ENCODE measurements at regions not wholly inside any gene's neighbourhood (a gene's known extent, or its start where the extent isn't known, plus 50 kb on each side); places are given as distances from the start of the nearest gene placed in this dataset.

GRCh38 chr2:53148221-53148620 is 619.4 kb upstream of the CHAC2 start:
- H3K27me3 ChIP-seq (ENCODE audit: control insufficient read depth, insufficient read depth, low read length): no peaks in the 10 kb centered on the region
- no peak overlapping the region for H3K4me3 ChIP-seq (ENCODE audit: low read depth, low read length)
- H3K9ac ChIP-seq: no peak overlapping the region
- no peaks in the 10 kb centered on the region for H3K4me1 ChIP-seq
- H3K4me2 ChIP-seq (ENCODE audit: low read length): no peak overlapping the region
- no peak for TF ChIP-seq CTCF (IDR thresholded peaks at IDR 0.05)
- no peaks in the 10 kb centered on the region for H3K36me3 ChIP-seq (ENCODE audit: control insufficient read depth, insufficient read depth, low read length)
- no peaks in the 10 kb centered on the region for H3K9me3 ChIP-seq (ENCODE audit: control insufficient read depth, low read length)
- H2AFZ ChIP-seq: no peak overlapping the region
- no peak overlapping the region for H3K27ac ChIP-seq
- H3K79me2 ChIP-seq: no peaks in the 10 kb centered on the region

- H3K4me2 ChIP-seq (ENCODE audit: low read length): no peak overlapping the region
- no peak for TF ChIP-seq CTCF (IDR thresholded peaks at IDR 0.05)
- no peak overlapping the region for H3K27ac ChIP-seq
- no peaks in the 10 kb centered on the region for H3K36me3 ChIP-seq (ENCODE audit: control insufficient read depth, insufficient read depth, low read length)
- no peak overlapping the region for H3K4me3 ChIP-seq (ENCODE audit: low read depth, low read length)
- H3K79me2 ChIP-seq: no peaks in the 10 kb centered on the region
- no peak overlapping the region for H2AFZ ChIP-seq
- H3K4me1 ChIP-seq: no peaks in the 10 kb centered on the region
- no peaks in the 10 kb centered on the region for H3K27me3 ChIP-seq (ENCODE audit: control insufficient read depth, insufficient read depth, low read length)
- no peaks in the 10 kb centered on the region for H3K9me3 ChIP-seq (ENCODE audit: control insufficient read depth, low read length)
- no peak overlapping the region for H3K9ac ChIP-seq
These were observed 636.2 kb upstream of the CHAC2 start for GRCh38 chr2:53131416-53131815.

GRCh38 chr2:53130441-53130943 is 637.1 kb upstream of the CHAC2 start:
- Histone ChIP-seq H3K4me1 (no peaks in the 10 kb centered on the region), H2AFZ (no peak overlapping the region), H3K4me3 (ENCODE audit: low read depth, low read length) (no peak overlapping the region), H3K27me3 (ENCODE audit: control insufficient read depth, insufficient read depth, low read length) (no peaks in the 10 kb centered on the region), H3K9me3 (ENCODE audit: control insufficient read depth, low read length) (no peaks in the 10 kb centered on the region), H3K79me2 (no peaks in the 10 kb centered on the region), H3K4me2 (ENCODE audit: low read length) (no peak overlapping the region), H3K9ac (no peak overlapping the region), H3K27ac (no peak overlapping the region), H3K36me3 (ENCODE audit: control insufficient read depth, insufficient read depth, low read length) (no peaks in the 10 kb centered on the region)
- no peak for TF ChIP-seq CTCF (IDR thresholded peaks at IDR 0.05)

- H3K4me1 ChIP-seq: no peaks in the 10 kb centered on the region
- TF ChIP-seq CTCF (IDR thresholded peaks at IDR 0.05): no peak
- H2AFZ ChIP-seq: no peak overlapping the region
- no peaks in the 10 kb centered on the region for H3K36me3 ChIP-seq (ENCODE audit: control insufficient read depth, insufficient read depth, low read length)
- H3K9me3 ChIP-seq (ENCODE audit: control insufficient read depth, low read length): no peaks in the 10 kb centered on the region
- no peak overlapping the region for H3K4me3 ChIP-seq (ENCODE audit: low read depth, low read length)
- no peaks in the 10 kb centered on the region for H3K27me3 ChIP-seq (ENCODE audit: control insufficient read depth, insufficient read depth, low read length)
- no peaks in the 10 kb centered on the region for H3K79me2 ChIP-seq
- H3K9ac ChIP-seq: no peak overlapping the region
- H3K4me2 ChIP-seq (ENCODE audit: low read length): no peak overlapping the region
- no peak overlapping the region for H3K27ac ChIP-seq
These were observed 637.8 kb upstream of the CHAC2 start for GRCh38 chr2:53129851-53130250.

GRCh38 chr2:53127061-53127650 is 640.4 kb upstream of the CHAC2 start:
- Histone ChIP-seq H3K4me3 (ENCODE audit: low read depth, low read length) (no peak overlapping the region), H3K9ac (no peak overlapping the region), H3K4me1 (no peaks in the 10 kb centered on the region), H3K4me2 (ENCODE audit: low read length) (no peak overlapping the region), H3K9me3 (ENCODE audit: control insufficient read depth, low read length) (no peaks in the 10 kb centered on the region), H3K27me3 (ENCODE audit: control insufficient read depth, insufficient read depth, low read length) (no peaks in the 10 kb centered on the region), H3K36me3 (ENCODE audit: control insufficient read depth, insufficient read depth, low read length) (no peaks in the 10 kb centered on the region), H3K27ac (no peak overlapping the region), H3K79me2 (no peaks in the 10 kb centered on the region), H2AFZ (no peak overlapping the region)
- no peak for TF ChIP-seq CTCF (IDR thresholded peaks at IDR 0.05)

Measured in parathyroid adenoma (tissue), 2 donors.